NB4 (cell line): ENCODE measurements at regions not wholly inside any gene's neighbourhood (a gene's known extent, or its start where the extent isn't known, plus 50 kb on each side); places are given as distances from the start of the nearest gene placed in this dataset.

ENCODE experiments used
- CTCF ChIP-seq: IDR thresholded peaks from one replicate; pipeline ENCODE4 v1.5.1; 2012; ENCODE audit warnings: low read depth, low read length
- MAX ChIP-seq: IDR thresholded peaks from 2 replicates; pipeline ENCODE4 v1.6.1; 2011; ENCODE audit warnings: low read depth, low read length
- MYC ChIP-seq: IDR thresholded peaks from 2 replicates; pipeline ENCODE4 v1.6.1; 2011; ENCODE audit warnings: low read depth, low read length
- POLR2A ChIP-seq: IDR thresholded peaks from 2 replicates; pipeline ENCODE4 v1.6.1; 2011; ENCODE audit warnings: mild to moderate bottlenecking; ENCODE audit not compliant: insufficient read length; ENCODE audit errors: extremely low read depth

GRCh38 chr1:58166417-58166816 is 380.1 kb downstream of the OMA1 start:
- no peak for TF ChIP-seq POLR2A
- no peak for TF ChIP-seq CTCF
- no peak for TF ChIP-seq MAX
- TF ChIP-seq MYC = no peak
